Fibroblast of skin of left biceps (primary cell): ENCODE measurements at regions not wholly inside any gene's neighbourhood (a gene's known extent, or its start where the extent isn't known, plus 50 kb on each side); places are given as distances from the start of the nearest gene placed in this dataset.

Experiments used
- DNase-seq, 2 experiments: peaks; one replicate each; pipeline ENCODE4 v3.0.0-alpha.2; 2013; ENCODE audit warnings: low read depth in 2 of 2

GRCh38 chr3:35484929-35485530 is 154.3 kb upstream of the ARPP21 start:
- no peak for DNase-seq

DNA sequence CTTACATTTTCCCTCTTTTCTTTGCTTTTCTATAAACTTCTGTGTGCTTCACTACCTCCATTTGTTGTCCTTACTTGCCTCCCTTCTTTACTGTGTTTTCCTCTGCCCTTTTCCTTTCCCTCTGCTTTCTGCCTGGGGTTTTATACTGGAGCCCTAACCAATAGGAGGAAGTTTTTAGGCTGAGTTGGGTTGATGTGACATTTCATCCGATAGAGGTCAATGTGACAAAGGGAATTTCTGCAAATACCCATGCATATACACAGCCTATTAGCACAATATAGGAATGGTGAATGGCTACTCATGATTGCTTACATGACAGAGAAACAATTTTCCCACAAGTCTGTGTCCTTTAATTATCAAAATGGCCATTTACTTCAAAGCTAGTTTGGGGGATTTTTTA is 153.0 kb upstream of the ARPP21 start:
- DNase-seq = no peak

GRCh38 chr3:35487376-35487775 is 151.9 kb upstream of the ARPP21 start:
- DNase-seq = no peak

DNA sequence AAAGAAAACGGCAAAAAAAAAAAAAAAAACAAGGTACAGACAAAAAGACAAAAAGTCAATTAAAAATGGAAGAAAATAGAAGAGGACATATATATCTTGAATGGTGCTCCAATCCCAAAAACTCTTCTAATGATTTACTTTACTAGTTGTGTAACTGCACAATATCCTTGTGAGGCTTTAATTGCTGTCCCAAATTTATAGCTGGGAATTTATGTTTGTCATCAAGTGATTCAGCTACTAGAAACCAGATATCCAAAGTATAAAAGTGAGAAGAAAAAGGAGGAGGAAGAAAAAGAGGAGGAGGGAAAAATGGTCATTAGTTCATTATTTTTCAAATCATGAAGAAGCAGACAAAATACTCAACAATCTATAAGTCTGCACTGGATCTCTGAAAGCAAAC is 150.8 kb upstream of the ARPP21 start:
- no peak for DNase-seq

GRCh38 chr3:35492841-35493240 is 146.5 kb upstream of the ARPP21 start:
- DNase-seq = no peak

DNA sequence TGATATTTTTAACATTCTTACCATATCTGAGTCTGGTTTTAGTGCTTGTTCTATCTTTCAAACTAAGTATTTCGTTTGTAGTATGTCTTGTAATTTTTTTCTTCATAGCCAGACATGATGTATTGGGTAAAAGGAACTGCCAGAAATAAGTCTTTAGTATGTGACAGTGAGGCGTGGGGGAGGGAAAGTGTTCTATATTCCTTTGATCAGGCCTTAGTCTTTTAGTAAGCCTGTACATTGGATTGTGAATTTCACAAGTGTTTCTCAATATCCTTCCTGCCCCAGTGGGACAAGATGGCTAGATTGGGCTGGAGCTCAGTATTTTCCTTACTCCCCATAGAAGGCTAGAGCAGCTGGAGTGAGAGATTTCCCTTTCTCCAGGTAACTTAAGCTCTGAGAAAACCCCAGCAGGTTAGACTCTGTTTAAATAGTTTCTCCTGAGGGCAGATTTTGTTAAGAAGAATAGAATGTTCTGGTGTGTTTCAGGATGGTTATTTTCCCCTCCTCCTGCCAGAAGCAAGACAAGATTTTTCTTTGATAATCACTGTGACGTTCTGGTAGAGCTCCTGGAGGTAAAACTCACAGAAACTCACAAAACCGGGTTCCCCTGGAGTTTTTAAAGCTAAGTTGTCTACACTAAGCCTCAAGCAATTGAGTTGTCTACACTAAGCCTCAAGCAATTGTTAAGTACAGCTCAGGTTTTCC is 140.7 kb upstream of the ARPP21 start:
- no peak for DNase-seq

DNA sequence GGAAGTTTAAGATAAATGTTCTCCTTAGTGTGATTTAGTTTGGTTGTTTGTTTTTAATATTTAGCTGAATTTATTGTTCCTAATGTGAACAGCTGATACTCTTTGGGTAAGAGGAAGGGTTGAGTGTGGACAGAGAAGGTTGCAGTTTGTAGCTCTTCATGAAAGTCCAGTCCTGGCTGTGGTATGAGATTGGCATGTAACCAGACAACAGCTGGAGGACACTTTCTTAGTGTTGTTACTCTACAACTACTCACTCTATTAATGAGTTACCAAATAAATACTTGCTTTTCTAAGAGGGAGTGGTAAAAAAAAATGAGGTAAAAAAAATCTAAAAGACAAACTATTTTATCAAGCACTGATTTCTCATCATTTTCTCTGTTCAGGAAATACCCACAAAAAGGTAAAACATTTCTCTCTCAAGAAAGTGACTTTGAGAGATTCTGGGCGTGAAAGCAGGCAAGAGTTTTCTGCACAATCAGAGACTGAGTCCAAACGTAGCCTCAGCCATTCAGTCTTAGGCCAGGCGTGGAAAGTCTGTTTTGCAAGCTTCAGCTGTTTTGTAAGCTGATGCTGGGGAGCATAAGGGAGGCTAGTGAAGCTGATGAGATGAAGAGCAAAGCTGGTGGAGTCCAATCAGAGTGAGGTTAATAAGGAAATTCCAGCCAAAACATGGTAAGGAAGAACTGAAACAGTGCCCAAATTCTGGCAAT is 138.5 kb upstream of the ARPP21 start:
- DNase-seq = no peak

GRCh38 chr3:35502699-35503098 is 136.6 kb upstream of the ARPP21 start:
- no peak for DNase-seq

- DNase-seq = no peak
These were observed 134.1 kb upstream of the ARPP21 start for GRCh38 chr3:35505181-35505580.

DNA sequence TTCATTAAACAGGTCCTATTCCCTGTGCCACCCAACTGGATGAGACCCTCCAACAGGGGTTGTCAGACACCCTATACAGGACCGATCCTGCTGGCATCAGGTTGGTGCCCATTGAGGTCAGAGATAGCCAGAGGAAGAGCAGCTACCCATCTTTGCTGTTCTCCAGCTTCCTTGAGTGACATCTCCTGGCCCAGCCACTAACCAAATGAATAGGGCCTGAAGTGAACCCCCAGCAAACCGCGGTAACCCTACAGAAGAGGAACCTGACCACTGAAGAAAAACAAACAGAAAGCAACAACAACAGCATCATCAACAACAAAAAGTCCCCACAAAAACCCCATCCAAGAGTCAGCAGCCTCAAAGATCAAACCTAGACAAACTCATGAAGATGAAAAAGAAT is 133.6 kb upstream of the ARPP21 start:
- DNase-seq = no peak

DNA sequence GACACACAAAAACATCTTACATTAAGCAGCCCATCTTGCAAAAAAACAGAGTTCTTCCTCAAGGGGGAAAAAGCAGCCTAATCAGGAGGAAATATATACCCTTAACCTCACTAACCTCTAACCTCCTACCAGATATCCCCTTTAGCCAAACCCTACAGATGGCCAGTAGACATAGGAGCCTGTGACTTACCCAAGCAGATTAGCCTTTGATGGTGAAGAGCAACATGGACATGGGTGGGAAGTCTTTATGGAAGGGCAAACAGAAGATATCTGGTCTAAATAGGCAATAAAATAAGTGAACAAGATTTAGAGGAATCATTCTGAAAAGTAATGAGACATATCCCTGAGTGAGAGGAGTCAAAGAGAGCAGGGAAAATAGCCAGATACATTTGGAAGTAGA is 119.4 kb upstream of the ARPP21 start:
- DNase-seq = no peak

DNA sequence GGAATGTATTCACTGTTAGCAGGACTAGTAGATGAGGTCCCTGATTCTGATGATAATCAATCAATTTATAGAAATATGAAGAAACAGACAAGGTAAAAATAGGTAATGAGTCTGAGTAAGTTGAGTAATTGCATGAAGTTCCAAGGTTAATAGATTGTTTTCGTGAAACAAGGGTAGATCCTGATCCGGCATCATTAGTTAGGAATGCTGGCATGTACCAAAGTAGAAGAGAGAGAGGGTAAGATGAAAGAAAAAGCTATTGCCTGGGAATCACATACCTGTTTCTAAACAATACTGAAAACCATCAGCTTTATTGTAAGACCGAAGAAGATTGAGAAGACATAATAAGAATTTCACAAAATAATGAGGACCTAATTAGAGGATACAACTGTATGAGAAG is 118.1 kb upstream of the ARPP21 start:
- no peak for DNase-seq

DNA sequence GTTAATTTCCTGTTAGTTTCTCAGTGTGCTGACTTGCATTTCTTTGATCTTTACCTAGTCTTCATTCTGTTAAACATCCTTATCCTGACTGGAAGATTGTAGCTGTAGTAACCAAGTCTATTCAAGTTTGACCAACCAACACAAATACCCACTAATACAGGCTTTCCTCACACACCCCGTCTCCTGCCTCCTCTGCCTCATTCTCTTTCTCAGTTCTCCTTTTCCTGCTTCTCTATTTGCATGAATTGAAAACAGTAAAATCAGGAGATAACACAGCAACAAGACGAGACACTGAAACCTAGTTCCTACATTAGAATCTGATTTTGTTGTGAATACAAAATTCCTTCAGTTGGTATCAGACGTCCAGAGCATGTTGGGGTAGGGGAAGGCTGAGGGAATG is 116.9 kb upstream of the ARPP21 start:
- no peak for DNase-seq

- no peak for DNase-seq
These were observed 116.3 kb upstream of the ARPP21 start for GRCh38 chr3:35523074-35523473.

DNA sequence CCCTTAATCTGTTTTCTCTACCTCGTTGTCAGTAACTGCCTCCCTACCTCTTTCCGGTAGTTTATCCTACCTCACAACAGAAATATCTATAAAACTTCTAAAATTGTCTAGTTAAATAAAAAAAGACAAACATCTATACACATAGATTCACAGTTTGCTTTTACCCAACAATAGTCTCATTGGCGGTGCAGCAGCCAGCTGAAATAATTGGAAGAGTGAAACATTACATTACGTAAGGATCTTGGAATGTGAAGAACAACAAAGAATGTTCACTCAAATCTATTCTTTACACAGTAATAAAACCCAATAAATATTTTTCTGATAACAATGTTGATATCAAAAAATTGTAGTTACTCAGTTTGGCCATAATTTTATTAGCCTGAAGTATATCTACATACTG is 115.5 kb upstream of the ARPP21 start:
- DNase-seq = no peak

DNA sequence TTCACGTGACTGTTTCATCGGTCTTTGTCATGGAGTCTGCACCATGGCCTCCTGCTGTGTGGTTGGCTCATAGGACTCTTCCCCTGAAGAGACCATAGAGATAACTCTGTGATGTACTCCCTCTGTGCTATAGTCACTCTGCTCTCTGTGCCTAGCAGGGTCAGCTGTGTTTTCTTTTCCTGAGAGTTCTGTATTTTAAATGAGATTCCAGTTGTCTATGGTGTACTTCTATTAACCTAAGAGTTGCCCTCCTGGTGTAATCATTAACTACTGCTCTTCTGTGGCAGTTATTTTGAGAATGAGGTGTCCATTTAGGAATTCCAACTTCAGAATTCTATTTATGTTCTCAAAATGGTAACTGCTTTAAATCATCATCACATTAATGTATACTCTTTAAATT is 114.5 kb upstream of the ARPP21 start:
- DNase-seq = no peak

- DNase-seq = no peak
These were observed 110.6 kb upstream of the ARPP21 start for GRCh38 chr3:35528728-35529127.

- no peak for DNase-seq
These were observed 110.0 kb upstream of the ARPP21 start for GRCh38 chr3:35529337-35529736.

- peak in 1 of 2 experiments; percentile 4 for DNase-seq
These were observed 102.1 kb upstream of the ARPP21 start for GRCh38 chr3:35537265-35537664.

- no peak for DNase-seq
These were observed 94.3 kb upstream of the ARPP21 start for GRCh38 chr3:35544976-35545375.

DNA sequence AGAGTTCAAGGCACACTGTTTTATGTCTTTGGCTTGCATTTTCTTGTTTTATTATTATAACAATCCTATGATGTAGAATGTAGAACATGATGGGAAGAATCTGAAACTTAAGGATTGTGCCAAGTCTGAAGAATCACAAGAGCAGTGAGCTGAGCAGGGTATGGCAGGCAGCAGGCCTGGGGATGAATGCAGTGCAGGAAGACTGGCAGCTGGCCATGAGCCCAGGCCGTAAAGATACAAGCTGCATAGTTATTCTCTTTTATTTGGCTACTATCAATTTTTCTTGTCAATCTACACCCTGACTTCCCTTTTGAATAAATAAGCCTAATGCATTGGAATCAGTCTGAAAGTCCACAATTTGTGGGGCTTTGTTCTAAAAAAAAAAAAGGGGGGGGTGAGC is 89.6 kb upstream of the ARPP21 start:
- no peak for DNase-seq

- DNase-seq = no peak
These were observed 77.2 kb upstream of the ARPP21 start for GRCh38 chr3:35562141-35562540.

DNA sequence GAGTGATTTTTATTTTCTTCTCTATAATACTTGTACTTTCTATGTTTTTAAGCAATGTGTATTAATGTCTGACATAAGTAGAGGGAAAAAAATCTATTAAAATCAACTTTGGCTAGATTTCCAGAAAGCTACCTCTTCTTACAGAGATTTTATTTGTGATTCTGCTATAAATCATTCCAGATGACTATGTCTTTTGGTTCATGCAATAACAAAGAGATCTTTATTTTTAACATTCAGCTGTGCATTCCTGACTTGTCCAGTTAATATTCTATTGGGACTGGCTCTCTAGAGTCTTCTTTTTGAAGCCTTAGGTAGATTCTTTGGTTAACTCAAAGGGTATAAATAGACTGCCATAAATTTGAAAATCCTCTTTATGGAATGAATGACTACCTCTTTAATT is 74.3 kb upstream of the ARPP21 start:
- DNase-seq = no peak
